Mesenchymal stem cell (in vitro differentiated cells and primary cell): ENCODE measurements at regions not wholly inside any gene's neighbourhood (a gene's known extent, or its start where the extent isn't known, plus 50 kb on each side); places are given as distances from the start of the nearest gene placed in this dataset.

Source experiments
- DNase-seq: peaks from one replicate; pipeline ENCODE4 v3.0.0-alpha.2; 2013
- H2AFZ ChIP-seq: one replicate; pipeline ENCODE4 v1.6.1; 2013; ENCODE audit warnings: low read depth, mild to moderate bottlenecking, control low read depth, inconsistent platforms, low read length, moderate library complexity
- H2AK5ac ChIP-seq: 2 replicates; pipeline ENCODE4 v1.6.1; 2013; ENCODE audit warnings: low read length, moderate library complexity, mild to moderate bottlenecking, inconsistent platforms; ENCODE audit not compliant: severe bottlenecking
- H2BK120ac ChIP-seq: one replicate; pipeline ENCODE4 v1.6.1; 2013; ENCODE audit warnings: low read depth, mild to moderate bottlenecking, inconsistent platforms, low read length, moderate library complexity
- H2BK12ac ChIP-seq, 2 experiments: one replicate each; pipeline ENCODE4 v1.6.1; 2013; ENCODE audit warnings: inconsistent platforms in 2 of 2, low read length in 2 of 2, mild to moderate bottlenecking in 2 of 2, moderate library complexity in 2 of 2, control low read depth in 1 of 2
- H2BK15ac ChIP-seq: one replicate; pipeline ENCODE4 v1.6.1; 2013; ENCODE audit warnings: mild to moderate bottlenecking, low read depth, inconsistent platforms; ENCODE audit not compliant: poor library complexity, severe bottlenecking
- H2BK5ac ChIP-seq: 2 replicates; pipeline ENCODE4 v1.6.1; 2013; ENCODE audit warnings: low read depth, mild to moderate bottlenecking, low read length, control low read depth, inconsistent platforms; ENCODE audit not compliant: poor library complexity, severe bottlenecking
- H3K14ac ChIP-seq, 2 experiments: one replicate each; pipeline ENCODE4 v1.6.1; 2013; ENCODE audit warnings: inconsistent platforms in 2 of 2, low read length in 2 of 2, control low read depth in 1 of 2, mild to moderate bottlenecking in 1 of 2, moderate library complexity in 1 of 2
- H3K18ac ChIP-seq, 2 experiments: one replicate each; pipeline ENCODE4 v1.6.1; 2013; ENCODE audit warnings: inconsistent platforms in 2 of 2, low read length in 2 of 2, control low read depth in 1 of 2, low read depth in 1 of 2, mild to moderate bottlenecking in 1 of 2
- H3K23ac ChIP-seq, 2 experiments: one replicate each; pipeline ENCODE4 v1.6.1; 2013; ENCODE audit warnings: inconsistent platforms in 2 of 2, low read length in 2 of 2, mild to moderate bottlenecking in 2 of 2, moderate library complexity in 2 of 2, control low read depth in 1 of 2
- H3K27ac ChIP-seq: 2 replicates; pipeline ENCODE4 v1.5.1; 2013; ENCODE audit warnings: mild to moderate bottlenecking, moderate library complexity, low read length, control low read depth, inconsistent platforms; ENCODE audit not compliant: poor library complexity, severe bottlenecking
- H3K27me3 ChIP-seq, 2 experiments: 2 replicates each; pipeline versions ENCODE4 v1.6.1 to v1.7.0; 2013; ENCODE audit warnings: low read length in 2 of 2, mild to moderate bottlenecking in 2 of 2, moderate library complexity in 2 of 2, control low read depth in 1 of 2, inconsistent platforms in 1 of 2; ENCODE audit not compliant: control insufficient read depth in 1 of 2, insufficient read depth in 1 of 2
- H3K36me3 ChIP-seq, 2 experiments: 2 replicates each; pipeline versions ENCODE4 v1.6.1 to v1.7.0; 2013; ENCODE audit warnings: low read length in 2 of 2, control low read depth in 1 of 2, inconsistent platforms in 1 of 2, low read depth in 1 of 2, mild to moderate bottlenecking in 1 of 2; ENCODE audit not compliant: insufficient read depth in 2 of 2, control insufficient read depth in 1 of 2
- H3K4ac ChIP-seq, 2 experiments: one replicate each; pipeline ENCODE4 v1.6.1; 2013; ENCODE audit warnings: inconsistent platforms in 2 of 2, low read length in 2 of 2, mild to moderate bottlenecking in 2 of 2, moderate library complexity in 2 of 2, control low read depth in 1 of 2, low read depth in 1 of 2
- H3K4me1 ChIP-seq: 2 replicates; pipeline ENCODE4 v1.6.1; 2013; ENCODE audit warnings: low read depth, low read length, control low read depth; ENCODE audit not compliant: control insufficient read depth, insufficient read depth
- H3K4me2 ChIP-seq: 2 replicates; pipeline ENCODE4 v1.6.1; 2013; ENCODE audit warnings: low read length, mild to moderate bottlenecking, inconsistent platforms; ENCODE audit not compliant: poor library complexity, severe bottlenecking
- H3K4me3 ChIP-seq, 2 experiments: 2 replicates each; pipeline versions ENCODE4 v1.5.1 to v1.7.0; 2013; ENCODE audit warnings: low read length in 2 of 2, mild to moderate bottlenecking in 2 of 2, control low read depth in 1 of 2, low read depth in 1 of 2; ENCODE audit not compliant: insufficient read depth in 1 of 2
- H3K79me1 ChIP-seq: replicated peaks from 2 replicates; pipeline ENCODE4 v1.6.1; 2013; ENCODE audit warnings: mild to moderate bottlenecking, control low read depth, low read length, inconsistent platforms; ENCODE audit not compliant: poor library complexity, severe bottlenecking
- H3K9ac ChIP-seq: 2 replicates; pipeline ENCODE4 v1.7.0; 2013; ENCODE audit warnings: mild to moderate bottlenecking, low read length, moderate library complexity
- H3K9me3 ChIP-seq: 2 replicates; pipeline ENCODE4 v1.7.0; 2013; ENCODE audit warnings: mild to moderate bottlenecking, low read length; ENCODE audit not compliant: control insufficient read depth
- H4K8ac ChIP-seq: one replicate; pipeline ENCODE4 v1.6.1; 2013; ENCODE audit warnings: inconsistent platforms, mild to moderate bottlenecking, low read length, moderate library complexity
- H4K91ac ChIP-seq: one replicate; pipeline ENCODE4 v1.6.1; 2013; ENCODE audit warnings: mild to moderate bottlenecking, low read length, inconsistent platforms
- WGBS: methylation state at CpG from one replicate; pipeline ENCODE4 v1.1.7; 2013; ENCODE audit warnings: mixed read lengths; 5-methylcytosine and 5-hydroxymethylcytosine counted together

GRCh38 chr4:124803026-124803425, 90.5 kb upstream of the ANKRD50 start:
- Histone ChIP-seq H3K27me3 (no peaks in the 10 kb centered on the region), H3K27ac (no peak overlapping the region), H3K9ac (no peak overlapping the region), H2BK120ac (no peak overlapping the region), H2BK15ac (no peak overlapping the region), H3K36me3 (no peaks in the 10 kb centered on the region), H4K91ac (no peak overlapping the region), H2BK5ac (no peak overlapping the region), H2AFZ (no peak overlapping the region), H3K4ac (no peak overlapping the region), H3K4me1 (no peaks in the 10 kb centered on the region), H3K23ac (no peak overlapping the region), H2BK12ac (no peak overlapping the region), H3K9me3 (no peaks in the 10 kb centered on the region), H2AK5ac (no peak overlapping the region), H3K79me1 (no peaks in the 10 kb centered on the region), H3K14ac (no peak overlapping the region), H3K18ac (no peak overlapping the region), H4K8ac (no peak overlapping the region), H3K4me2 (no peak overlapping the region), H3K4me3 (no peak overlapping the region)
- 100% methylated on average over 1 of the region's 1 CpG for WGBS
- DNase-seq: no peak

DNA sequence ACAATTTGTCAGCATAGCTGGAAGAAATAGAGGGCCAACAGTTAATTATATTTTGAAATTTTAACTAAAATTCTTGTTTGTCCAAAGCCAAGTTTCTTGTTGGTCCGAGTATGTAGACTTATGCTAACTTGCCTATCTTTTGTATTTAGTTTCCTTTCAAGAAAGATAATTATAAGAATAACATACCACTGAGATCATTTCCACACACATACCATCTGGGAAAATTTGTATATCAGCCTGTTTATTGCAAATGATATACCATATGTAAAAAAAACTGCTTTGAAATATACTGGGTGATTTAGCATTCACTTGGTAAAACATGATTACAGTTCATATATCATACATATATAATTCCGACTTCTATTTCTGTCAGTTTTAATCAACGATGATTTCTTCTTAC, 84.7 kb upstream of the ANKRD50 start:
- no peaks in the 10 kb centered on the region for H3K36me3 ChIP-seq
- H2BK15ac ChIP-seq: no peak overlapping the region
- no peak overlapping the region for H3K23ac ChIP-seq
- no peak overlapping the region for H4K8ac ChIP-seq
- H3K4ac ChIP-seq: no peak overlapping the region
- no CpG with 5 or more reads among the region's 3 CpGs for WGBS
- no peak overlapping the region for H3K9ac ChIP-seq
- H3K79me1 ChIP-seq: no peaks in the 10 kb centered on the region
- H2BK5ac ChIP-seq: no peak overlapping the region
- no peak for DNase-seq
- H3K27me3 ChIP-seq: no peaks in the 10 kb centered on the region
- H2BK12ac ChIP-seq: no peak overlapping the region
- no peak overlapping the region for H2AK5ac ChIP-seq
- no peak overlapping the region for H4K91ac ChIP-seq
- H3K9me3 ChIP-seq: no peaks in the 10 kb centered on the region
- H3K27ac ChIP-seq: no peak overlapping the region
- H2AFZ ChIP-seq: no peak overlapping the region
- H3K4me2 ChIP-seq: no peak overlapping the region
- H3K4me3 ChIP-seq: no peak overlapping the region
- no peaks in the 10 kb centered on the region for H3K4me1 ChIP-seq
- no peak overlapping the region for H2BK120ac ChIP-seq
- no peak overlapping the region for H3K18ac ChIP-seq
- no peak overlapping the region for H3K14ac ChIP-seq

DNA sequence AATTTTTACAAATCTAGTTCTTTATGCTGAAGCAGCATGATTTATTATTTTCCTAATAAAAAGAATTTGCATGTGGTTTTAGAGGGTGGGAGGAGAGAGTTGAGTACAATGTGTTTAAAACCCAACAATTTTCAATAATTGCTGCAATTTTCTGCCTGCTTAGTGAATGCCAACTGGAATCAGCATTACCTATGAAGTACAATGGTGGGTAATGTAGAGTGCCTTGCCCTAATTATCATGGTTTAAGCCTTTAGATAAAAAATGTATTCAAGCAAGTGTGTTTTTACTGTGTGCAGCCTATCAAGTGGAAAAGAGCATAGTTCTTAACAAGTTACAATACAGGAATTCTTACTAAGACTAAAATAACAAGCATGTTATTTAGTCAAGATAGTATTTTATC, 77.9 kb upstream of the ANKRD50 start:
- Histone ChIP-seq H4K8ac (no peak overlapping the region), H3K4me1 (no peaks in the 10 kb centered on the region), H2BK15ac (no peak overlapping the region), H3K36me3 (no peaks in the 10 kb centered on the region), H2BK5ac (no peak overlapping the region), H3K18ac (no peak overlapping the region), H2AK5ac (no peak overlapping the region), H3K9me3 (no peaks in the 10 kb centered on the region), H3K79me1 (no peaks in the 10 kb centered on the region), H3K23ac (no peak overlapping the region), H3K27me3 (no peaks in the 10 kb centered on the region), H3K9ac (no peak overlapping the region), H3K27ac (no peak overlapping the region), H3K4me2 (no peak overlapping the region), H4K91ac (no peak overlapping the region), H3K14ac (no peak overlapping the region), H2BK120ac (no peak overlapping the region), H2AFZ (no peak overlapping the region), H3K4me3 (no peak overlapping the region), H2BK12ac (no peak overlapping the region), H3K4ac (no peak overlapping the region)
- DNase-seq: no peak

- no peak overlapping the region for H2AK5ac ChIP-seq
- no peak overlapping the region for H3K9ac ChIP-seq
- H2BK12ac ChIP-seq: no peak overlapping the region
Measured at GRCh38 chr4:124786634-124787033, 74.1 kb upstream of the ANKRD50 start.

More at GRCh38 chr4:124786634-124787033, 74.1 kb upstream of the ANKRD50 start:
- Histone ChIP-seq H3K18ac (no peak overlapping the region), H3K23ac (no peak overlapping the region), H3K14ac (no peak overlapping the region), H3K4me3 (no peak overlapping the region), H4K8ac (no peak overlapping the region), H4K91ac (no peak overlapping the region), H3K79me1 (no peaks in the 10 kb centered on the region), H2AFZ (no peak overlapping the region), H2BK5ac (no peak overlapping the region), H3K4me2 (no peak overlapping the region), H3K36me3 (no peaks in the 10 kb centered on the region), H3K4me1 (no peaks in the 10 kb centered on the region), H2BK15ac (no peak overlapping the region), H3K4ac (no peak overlapping the region), H3K27me3 (no peaks in the 10 kb centered on the region), H3K9me3 (no peaks in the 10 kb centered on the region), H3K27ac (no peak overlapping the region), H2BK120ac (no peak overlapping the region)
- WGBS: no CpG with 5 or more reads among the region's 2 CpGs
- DNase-seq: no peak
